ENCODE measurements at regions not wholly inside any gene's neighbourhood (a gene's known extent, or its start where the extent isn't known, plus 50 kb on each side); places are given as distances from the start of the nearest gene placed in this dataset.

- H3K4me3 ChIP-seq (ENCODE audit: insufficient read depth, low read depth, low read length), result no peak overlapping the region
- H3K4me1 ChIP-seq (ENCODE audit: control insufficient read depth, insufficient read depth, low read length), result no peaks in the 10 kb centered on the region
- no peak overlapping the region for H4K91ac ChIP-seq (ENCODE audit: insufficient read depth, low read depth, low read length)
- H2AK9ac ChIP-seq (replicated peaks; ENCODE audit: low read depth, low read length, poor library complexity), result no peak overlapping the region
- in situ Hi-C loops (cut with MboI; ENCODE audit: low sequenced_read_pairs) (no loop called here), dilution Hi-C loops (cut with HindIII; ENCODE audit: low sequenced_read_pairs, unreplicated experiment) (no loop called here), intact Hi-C loops (cut with micrococcal nuclease) (no loop called here)
- no peaks in the 10 kb centered on the region for H3K9me3 ChIP-seq (ENCODE audit: control insufficient read depth, insufficient read depth, low read length)
- H3K23ac ChIP-seq (ENCODE audit: low read depth, low read length), result no peak overlapping the region
- no peak overlapping the region for H2AFZ ChIP-seq (replicated peaks; ENCODE audit: low read length, poor library complexity)
- ChIA-PET CTCF (no interaction called here), POLR2A (ENCODE audit: unreplicated experiment) (no interaction called here)
- no peak overlapping the region for H3K9ac ChIP-seq (ENCODE audit: low read depth, low read length)
- H4K20me1 ChIP-seq (ENCODE audit: insufficient read depth, low read length), result no peaks in the 10 kb centered on the region
- BruUV-seq (replicated peaks), result no TSS peak
- no peak overlapping the region for H2BK5ac ChIP-seq (ENCODE audit: low read depth, low read length, poor library complexity, severe bottlenecking)
- H3K9me1 ChIP-seq (ENCODE audit: insufficient read depth, low read length), result no peaks in the 10 kb centered on the region
- H3K4ac ChIP-seq (ENCODE audit: low read depth, low read length), result no peak overlapping the region
- H2AK5ac ChIP-seq (ENCODE audit: low read depth, low read length), result no peak overlapping the region
- WGBS, 2 experiments (ENCODE audit: extremely low coverage in 2 of 2, insufficient read length in 1 of 2), result no CpG with 5 or more reads among the region's 2 CpGs
- H4K5ac ChIP-seq (ENCODE audit: low read depth, low read length), result no peak overlapping the region
- H3K18ac ChIP-seq (ENCODE audit: low read depth, low read length), result no peak overlapping the region
- no peak overlapping the region for H3K56ac ChIP-seq (ENCODE audit: extremely low read depth, insufficient read depth, low read length)
- no peak overlapping the region for H3K27ac ChIP-seq (ENCODE audit: insufficient read depth, low read length)
- H3K27me3 ChIP-seq (ENCODE audit: control insufficient read depth, insufficient read depth, low read length), result no peaks in the 10 kb centered on the region
- no peak for DNase-seq
- H3K4me2 ChIP-seq (ENCODE audit: low read depth, low read length), result no peak overlapping the region
- H2BK20ac ChIP-seq (ENCODE audit: low read depth, low read length), result no peak overlapping the region
- H3K14ac ChIP-seq (replicated peaks; ENCODE audit: low read depth, low read length), result no peak overlapping the region
- no peak for ATAC-seq (ENCODE audit: low read depth)
- no peak overlapping the region for H4K8ac ChIP-seq (ENCODE audit: low read depth in 2 of 2, low read length in 2 of 2)
- H3K36me3 ChIP-seq (ENCODE audit: control insufficient read depth, insufficient read depth, low read length), result no peaks in the 10 kb centered on the region
- TF ChIP-seq USF2 (IDR thresholded peaks at IDR 0.05; ENCODE audit: low read depth, low read length), result no peak
- TF ChIP-seq MAZ (IDR thresholded peaks at IDR 0.05; ENCODE audit: borderline replicate concordance, low read depth, low read length), result no peak
- no peak for TF ChIP-seq POLR2A (IDR thresholded peaks at IDR 0.05; ENCODE audit: low read depth, low read length)
- no peak for TF ChIP-seq CTCF (conservative IDR thresholded peaks at IDR 0.05; ENCODE audit: low read depth, low read length)
- TF ChIP-seq ELK1 (IDR thresholded peaks at IDR 0.05; ENCODE audit: borderline replicate concordance, low read depth, low read length), result no peak
- TF ChIP-seq CEBPB (IDR thresholded peaks at IDR 0.05; ENCODE audit: low read depth, low read length), result no peak
- TF ChIP-seq FOS (IDR thresholded peaks at IDR 0.05; ENCODE audit: low read depth, low read length), result no peak
- TF ChIP-seq NFE2L2 (IDR thresholded peaks at IDR 0.05; ENCODE audit: low read depth, low read length), result no peak
- H3K79me1 ChIP-seq (ENCODE audit: low read depth in 1 of 2, low read length in 2 of 2), result no peaks in the 10 kb centered on the region
- no peak overlapping the region for H2BK15ac ChIP-seq (ENCODE audit: low read depth, low read length)
- no peak overlapping the region for H2BK120ac ChIP-seq (ENCODE audit: low read depth, low read length)
Measured at GRCh38 chr13:62525652-62526051, 1110.0 kb upstream of the PCDH20 start.
